Mammary epithelial cell (primary cell): ENCODE measurements at regions not wholly inside any gene's neighbourhood (a gene's known extent, or its start where the extent isn't known, plus 50 kb on each side); places are given as distances from the start of the nearest gene placed in this dataset.

Source experiments
- EZH2 ChIP-seq: IDR thresholded peaks from 2 replicates; pipeline ENCODE4 v1.6.1; 2012; ENCODE audit warnings: low read length, inconsistent platforms, borderline replicate concordance
- TF ChIP-seq, protein P1 (sequence below), 2 donors: IDR thresholded peaks in 1 of 2; conservative IDR thresholded peaks in 1 of 2; 2 replicates each; pipeline ENCODE4 v1.5.1; 2011 to 2012; ENCODE audit warnings: inconsistent platforms in 2 of 2, low read length in 2 of 2, mild to moderate bottlenecking in 2 of 2, control low read depth in 1 of 2, low read depth in 1 of 2; ENCODE audit not compliant: insufficient read depth in 1 of 2; ENCODE audit errors: extremely low read depth in 1 of 2

DNA sequence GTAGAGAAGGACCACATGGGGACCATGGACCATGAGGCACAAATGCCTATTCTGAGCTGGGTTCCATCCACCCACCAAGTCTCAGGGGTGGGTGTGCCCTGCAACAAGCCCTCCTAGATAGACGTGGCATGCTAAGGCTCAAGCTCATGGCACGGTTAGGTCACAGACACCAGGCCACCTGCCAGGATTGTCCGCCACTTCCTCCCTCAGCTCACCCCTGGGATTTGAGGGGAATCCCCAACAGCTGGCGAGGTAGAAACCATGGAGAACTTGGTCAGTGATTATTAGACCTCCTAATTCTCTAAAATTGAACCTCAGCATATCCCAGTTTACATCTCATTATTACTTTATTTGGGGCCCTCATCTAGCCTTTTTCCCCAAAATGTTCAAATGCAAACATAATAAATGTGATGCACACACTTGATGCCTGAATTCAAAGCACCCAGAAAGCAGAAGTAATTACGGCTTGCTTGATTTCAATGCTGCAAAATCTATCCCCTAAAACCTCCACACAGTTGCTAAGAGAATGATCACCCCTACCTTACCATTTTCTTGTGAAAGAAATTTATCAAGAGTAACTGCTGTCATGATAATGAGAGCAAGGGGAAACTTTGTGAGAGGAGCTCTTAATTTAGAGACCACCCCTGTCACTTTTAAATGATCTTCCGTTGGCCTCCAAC, 366.6 kb upstream of the PFKP start:
- TF ChIP-seq, protein P1, sequence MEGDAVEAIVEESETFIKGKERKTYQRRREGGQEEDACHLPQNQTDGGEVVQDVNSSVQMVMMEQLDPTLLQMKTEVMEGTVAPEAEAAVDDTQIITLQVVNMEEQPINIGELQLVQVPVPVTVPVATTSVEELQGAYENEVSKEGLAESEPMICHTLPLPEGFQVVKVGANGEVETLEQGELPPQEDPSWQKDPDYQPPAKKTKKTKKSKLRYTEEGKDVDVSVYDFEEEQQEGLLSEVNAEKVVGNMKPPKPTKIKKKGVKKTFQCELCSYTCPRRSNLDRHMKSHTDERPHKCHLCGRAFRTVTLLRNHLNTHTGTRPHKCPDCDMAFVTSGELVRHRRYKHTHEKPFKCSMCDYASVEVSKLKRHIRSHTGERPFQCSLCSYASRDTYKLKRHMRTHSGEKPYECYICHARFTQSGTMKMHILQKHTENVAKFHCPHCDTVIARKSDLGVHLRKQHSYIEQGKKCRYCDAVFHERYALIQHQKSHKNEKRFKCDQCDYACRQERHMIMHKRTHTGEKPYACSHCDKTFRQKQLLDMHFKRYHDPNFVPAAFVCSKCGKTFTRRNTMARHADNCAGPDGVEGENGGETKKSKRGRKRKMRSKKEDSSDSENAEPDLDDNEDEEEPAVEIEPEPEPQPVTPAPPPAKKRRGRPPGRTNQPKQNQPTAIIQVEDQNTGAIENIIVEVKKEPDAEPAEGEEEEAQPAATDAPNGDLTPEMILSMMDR (conservative IDR thresholded peaks at IDR 0.05 in 1 of 2, IDR thresholded peaks at IDR 0.05 in 1 of 2; ENCODE audit: extremely low read depth in 1 of 2, insufficient read depth in 1 of 2, low read depth in 1 of 2, low read length in 2 of 2) = no peak
- no peak for TF ChIP-seq EZH2
